Adipocyte (in vitro differentiated cells): ENCODE measurements at regions not wholly inside any gene's neighbourhood (a gene's known extent, or its start where the extent isn't known, plus 50 kb on each side); places are given as distances from the start of the nearest gene placed in this dataset.
A peak's percentile ranks its signal among the peaks of the same experiment; 100 is the strongest.

Experiments
- DNase-seq: peaks from one replicate; pipeline ENCODE4 v3.0.0-alpha.2; 2015; ENCODE audit warnings: low read depth
- H3K27me3 ChIP-seq: replicated peaks from 2 replicates; pipeline ENCODE4 v1.7.0; 2013; ENCODE audit warnings: mild to moderate bottlenecking, low read length, moderate library complexity; ENCODE audit not compliant: control insufficient read depth, insufficient read depth
- H3K36me3 ChIP-seq: 2 replicates; pipeline ENCODE4 v1.7.0; 2013; ENCODE audit warnings: low read length, mild to moderate bottlenecking, moderate library complexity; ENCODE audit not compliant: control insufficient read depth, insufficient read depth, severe bottlenecking
- H3K4me1 ChIP-seq: 2 replicates; pipeline ENCODE4 v1.7.0; 2013; ENCODE audit warnings: mild to moderate bottlenecking, low read length, moderate library complexity; ENCODE audit not compliant: control insufficient read depth, insufficient read depth
- H3K4me3 ChIP-seq: 2 replicates; pipeline ENCODE4 v1.7.0; 2013; ENCODE audit warnings: mild to moderate bottlenecking, low read length, moderate library complexity
- H3K9ac ChIP-seq: 2 replicates; pipeline ENCODE4 v1.7.0; 2013; ENCODE audit warnings: mild to moderate bottlenecking, low read length, moderate library complexity
- H3K9me3 ChIP-seq: 2 replicates; pipeline ENCODE4 v1.7.0; 2013; ENCODE audit warnings: mild to moderate bottlenecking, low read length, moderate library complexity; ENCODE audit not compliant: control insufficient read depth

- H3K9me3 ChIP-seq = no peaks in the 10 kb centered on the region
- DNase-seq = peak; percentile 80
- no peak overlapping the region for H3K4me3 ChIP-seq
- no peaks in the 10 kb centered on the region for H3K36me3 ChIP-seq
- no peaks in the 10 kb centered on the region for H3K27me3 ChIP-seq
- H3K4me1 ChIP-seq = peaks cover 4% of the 10 kb centered on the region
- no peak overlapping the region for H3K9ac ChIP-seq
Observed at GRCh38 chr5:31066655-31067328, 126.7 kb upstream of the CDH6 start.

- no peak for DNase-seq
- Histone ChIP-seq H3K36me3 (no peaks in the 10 kb centered on the region), H3K4me3 (no peak overlapping the region), H3K4me1 (peaks cover 17% of the 10 kb centered on the region), H3K9ac (no peak overlapping the region), H3K27me3 (no peaks in the 10 kb centered on the region), H3K9me3 (no peaks in the 10 kb centered on the region)
Observed at GRCh38 chr5:31064215-31064614, 129.3 kb upstream of the CDH6 start.

GRCh38 chr5:31062902-31063580 lies 130.4 kb upstream of the CDH6 start:
- peaks cover 18% of the 10 kb centered on the region for H3K4me1 ChIP-seq
- no peak overlapping the region for H3K4me3 ChIP-seq
- H3K9me3 ChIP-seq = no peaks in the 10 kb centered on the region
- DNase-seq = no peak
- H3K27me3 ChIP-seq = no peaks in the 10 kb centered on the region
- H3K36me3 ChIP-seq = no peaks in the 10 kb centered on the region
- H3K9ac ChIP-seq = no peak overlapping the region

- H3K9me3 ChIP-seq = no peaks in the 10 kb centered on the region
- H3K9ac ChIP-seq = peak overlapping the region; percentile 23
- peak overlapping the region; percentile 21 for H3K4me3 ChIP-seq
- no peaks in the 10 kb centered on the region for H3K36me3 ChIP-seq
- H3K4me1 ChIP-seq = peaks cover 15% of the 10 kb centered on the region
- DNase-seq = peak; percentile 60
- H3K27me3 ChIP-seq = no peaks in the 10 kb centered on the region
Observed at GRCh38 chr5:31059889-31060288, 133.6 kb upstream of the CDH6 start.

GRCh38 chr5:31054453-31054852 lies 139.0 kb upstream of the CDH6 start:
- Histone ChIP-seq H3K27me3 (no peaks in the 10 kb centered on the region), H3K36me3 (no peaks in the 10 kb centered on the region), H3K9ac (no peak overlapping the region), H3K4me1 (peaks cover 3% of the 10 kb centered on the region), H3K4me3 (no peak overlapping the region), H3K9me3 (no peaks in the 10 kb centered on the region)
- no peak for DNase-seq

- Histone ChIP-seq H3K4me3 (no peak overlapping the region), H3K36me3 (no peaks in the 10 kb centered on the region), H3K9me3 (no peaks in the 10 kb centered on the region), H3K4me1 (no peaks in the 10 kb centered on the region), H3K9ac (no peak overlapping the region), H3K27me3 (no peaks in the 10 kb centered on the region)
- DNase-seq = no peak
Observed at GRCh38 chr5:31052937-31053658, 140.4 kb upstream of the CDH6 start.

GRCh38 chr5:31051316-31051715 lies 142.2 kb upstream of the CDH6 start:
- no peak for DNase-seq
- no peaks in the 10 kb centered on the region for H3K9me3 ChIP-seq
- no peak overlapping the region for H3K9ac ChIP-seq
- H3K36me3 ChIP-seq = no peaks in the 10 kb centered on the region
- no peaks in the 10 kb centered on the region for H3K4me1 ChIP-seq
- H3K4me3 ChIP-seq = no peak overlapping the region
- no peaks in the 10 kb centered on the region for H3K27me3 ChIP-seq

GRCh38 chr5:31049936-31050704 lies 143.4 kb upstream of the CDH6 start:
- H3K36me3 ChIP-seq = no peaks in the 10 kb centered on the region
- H3K9me3 ChIP-seq = no peaks in the 10 kb centered on the region
- no peak overlapping the region for H3K4me3 ChIP-seq
- DNase-seq = peak; percentile 18
- H3K27me3 ChIP-seq = no peaks in the 10 kb centered on the region
- H3K4me1 ChIP-seq = no peaks in the 10 kb centered on the region
- H3K9ac ChIP-seq = no peak overlapping the region

- DNase-seq = no peak
- no peak overlapping the region for H3K9ac ChIP-seq
- H3K4me1 ChIP-seq = no peaks in the 10 kb centered on the region
- H3K36me3 ChIP-seq = no peaks in the 10 kb centered on the region
- H3K9me3 ChIP-seq = no peaks in the 10 kb centered on the region
- no peaks in the 10 kb centered on the region for H3K27me3 ChIP-seq
- H3K4me3 ChIP-seq = no peak overlapping the region
Observed at GRCh38 chr5:31049461-31049860, 144.0 kb upstream of the CDH6 start.

- Histone ChIP-seq H3K4me3 (no peak overlapping the region), H3K9ac (no peak overlapping the region), H3K4me1 (no peaks in the 10 kb centered on the region), H3K9me3 (no peaks in the 10 kb centered on the region), H3K27me3 (no peaks in the 10 kb centered on the region), H3K36me3 (no peaks in the 10 kb centered on the region)
- no peak for DNase-seq
Observed at GRCh38 chr5:31048282-31049270, 144.9 kb upstream of the CDH6 start.
